K562 (cell line): ENCODE measurements at regions not wholly inside any gene's neighbourhood (a gene's known extent, or its start where the extent isn't known, plus 50 kb on each side); places are given as distances from the start of the nearest gene placed in this dataset.
A peak's percentile ranks its signal among the peaks of the same experiment; 100 is the strongest.

Source experiments
- ATAC-seq: fragments of 200-7000 bp; cut with Tn5 transposase; 3 replicates; pipeline ENCODE4 v1.9.1; 2020; ENCODE audit warnings: moderate library complexity
- BruUV-seq: library from RNA; stranded (reverse); fragments of 400-500 nt; replicated peaks from 2 replicates; lab custom pipeline; 2021; lab: Mats Ljungman, UMichigan
- CTCF ChIA-PET: fragments of 300-600 bp; formaldehyde crosslinking; extraction: SDS; loops from one replicate; lab custom pipeline; 2021; ENCODE audit warnings: low intra/inter-chr PET ratio; lab: Yijun Ruan, JAX
- POLR2A ChIA-PET: fragments of 300-600, 350-650 bp; sonication (Branson Sonifier 250); formaldehyde crosslinking; extraction: SDS; loops from one replicate; lab custom pipeline; 2021; ENCODE audit warnings: antibody characterized with exemption, inconsistent platforms; lab: Yijun Ruan, JAX
- DNase-seq, 4 experiments: peaks; one replicate each; pipeline versions ENCODE4 v3.0.0 to v3.0.0-alpha.2; 2011 to 2018; ENCODE audit warnings: low spot score in 3 of 4, mixed read lengths in 3 of 4; ENCODE audit errors: extremely low read depth in 1 of 4
- FAIRE-seq: peaks from 2 replicates; lab custom pipeline; 2011; peaks lifted over from hg19 to GRCh38; lab: Jason Lieb, UNC
- H2AFZ ChIP-seq: 2 replicates; pipeline ENCODE4 v1.6.0; 2011; ENCODE audit warnings: low read depth, low read length, control low read depth, inconsistent platforms
- H3K27ac ChIP-seq: fragments of 200-600 bp; 3 replicates; pipeline ENCODE4 v1.8.0; 2011; ENCODE audit warnings: low read depth, mild to moderate bottlenecking, control low read depth, inconsistent platforms, low read length, moderate library complexity, mixed read lengths; ENCODE audit errors: extremely low read depth
- H3K27me3 ChIP-seq, 2 experiments: fragments of 300-600 bp in 1 of 2; 2 replicates in 1 of 2; 3 replicates in 1 of 2; pipeline versions ENCODE4 v1.6.0 to v1.8.0; 2011; ENCODE audit warnings: inconsistent platforms in 2 of 2, low read length in 2 of 2, mild to moderate bottlenecking in 1 of 2, mixed read lengths in 1 of 2, moderate library complexity in 1 of 2; ENCODE audit not compliant: control insufficient read depth in 2 of 2, insufficient read depth in 2 of 2
- H3K36me3 ChIP-seq: fragments of 300-600 bp; 3 replicates; pipeline ENCODE4 v1.8.0; 2011; ENCODE audit warnings: mild to moderate bottlenecking, low read length, inconsistent platforms; ENCODE audit not compliant: control insufficient read depth, insufficient read depth
- H3K4me1 ChIP-seq, 2 experiments: fragments of 200-600 bp in 1 of 2; replicated peaks in 1 of 2; 2 replicates in 1 of 2; 3 replicates in 1 of 2; pipeline versions ENCODE4 v1.5.1 to v1.8.0; 2011; ENCODE audit warnings: inconsistent platforms in 2 of 2, low read length in 2 of 2, mild to moderate bottlenecking in 1 of 2, mixed read lengths in 1 of 2, moderate library complexity in 1 of 2; ENCODE audit not compliant: control insufficient read depth in 2 of 2, insufficient read depth in 2 of 2
- H3K4me2 ChIP-seq: 2 replicates; pipeline ENCODE4 v1.6.1; 2011; ENCODE audit warnings: low read length, control low read depth, inconsistent platforms, mixed read lengths; ENCODE audit not compliant: insufficient read depth
- H3K4me3 ChIP-seq: fragments of 200-600 bp; sonication (generic), shearing (Covaris generic); 2 replicates; pipeline ENCODE4 v1.5.1; 2016; ENCODE audit warnings: control low read depth, inconsistent platforms
- H3K79me2 ChIP-seq: fragments of 200-600 bp; 3 replicates; pipeline ENCODE4 v1.8.0; 2011; ENCODE audit warnings: low read length, inconsistent platforms; ENCODE audit not compliant: control insufficient read depth, insufficient read depth
- H3K9ac ChIP-seq, 2 experiments: 2 replicates each; pipeline versions ENCODE4 v1.6.0 to v1.6.1; 2011; ENCODE audit warnings: low read depth in 2 of 2, low read length in 2 of 2, control low read depth in 1 of 2, inconsistent platforms in 1 of 2, mild to moderate bottlenecking in 1 of 2, mixed read lengths in 1 of 2; ENCODE audit not compliant: insufficient read depth in 1 of 2
- H3K9me1 ChIP-seq: one replicate; pipeline ENCODE4 v1.6.0; 2011; ENCODE audit warnings: inconsistent platforms, mild to moderate bottlenecking, low read length, moderate library complexity; ENCODE audit not compliant: control insufficient read depth, insufficient read depth
- H3K9me3 ChIP-seq: replicated peaks from 2 replicates; pipeline ENCODE4 v1.5.1; 2011; ENCODE audit warnings: low read depth, low read length, inconsistent platforms; ENCODE audit not compliant: control insufficient read depth, insufficient read depth
- H4K20me1 ChIP-seq: replicated peaks from 2 replicates; pipeline ENCODE4 v1.6.1; 2011; ENCODE audit warnings: low read length, inconsistent platforms, mixed read lengths; ENCODE audit not compliant: control insufficient read depth, insufficient read depth
- CREB5 ChIP-seq: fragments of 250-450 bp; sonication (Bioruptor Pico); IDR thresholded peaks from 2 replicates; pipeline ENCODE4 v1.5.0; 2020; ENCODE audit warnings: mild to moderate bottlenecking
- MAFG ChIP-seq: fragments of 450-650 bp; conservative IDR thresholded peaks from 2 replicates; pipeline ENCODE4 v1.6.1; 2016; ENCODE audit warnings: missing genetic modification characterization, missing compliant biosample characterization
- ZBED1 ChIP-seq: IDR thresholded peaks from 2 replicates; pipeline ENCODE4 v1.6.1; 2014
- ZNF316 ChIP-seq: fragments of 450-650 bp; IDR thresholded peaks from 2 replicates; pipeline ENCODE4 v1.6.1; 2016
- ZNF512 ChIP-seq: IDR thresholded peaks from 2 replicates; pipeline ENCODE4 v1.6.1; 2016; ENCODE audit warnings: missing genetic modification characterization, missing compliant biosample characterization
- WGBS: fragments of 100-300 bp; shearing (Covaris generic); methylation state at CpG from one replicate; pipeline ENCODE4 v1.1.6; 2016; ENCODE audit warnings: low coverage, mixed read lengths; ENCODE audit not compliant: insufficient coverage; ENCODE audit errors: missing lambda C conversion rate; 5-methylcytosine and 5-hydroxymethylcytosine counted together
- in situ Hi-C: fragments of 300-500 bp; cut with MboI; formaldehyde crosslinking; loops from 4 replicates; pipeline ENCODE4 v1.15.0; 2018; ENCODE audit warnings: inconsistent platforms, mixed read lengths
- intact Hi-C: fragments of 100-400 bp; cut with micrococcal nuclease; formaldehyde crosslinking; loops from 2 replicates; pipeline ENCODE4 v1.14.2; 2022

- TF ChIP-seq CREB5, result no peak
- no peak for TF ChIP-seq ZNF512
Measured at GRCh38 chr1:56153276-56153675, 426.1 kb downstream of the PLPP3 start (continued).

DNA sequence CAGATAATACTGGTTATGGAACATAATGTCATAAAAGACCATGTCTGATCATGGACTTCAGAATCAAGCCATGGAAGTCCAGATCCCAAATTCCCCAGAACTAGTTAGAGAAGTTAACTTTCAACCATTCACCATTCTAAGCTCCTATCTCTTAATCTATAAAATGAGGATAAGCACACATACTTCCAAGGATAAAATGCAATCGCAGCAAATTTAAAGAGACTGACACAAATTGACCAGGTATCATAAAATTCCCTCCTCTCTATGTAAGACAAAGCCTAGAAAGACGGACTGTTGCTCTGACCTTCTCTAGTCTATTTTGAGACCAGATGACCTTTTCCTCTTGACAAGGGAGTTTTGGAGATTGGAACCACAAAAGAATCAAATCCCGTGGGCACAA, 426.7 kb downstream of the PLPP3 start:
- intact Hi-C loops (no loop called here), in situ Hi-C loops (no loop called here)
- 2% methylated on average over 3 of the region's 3 CpGs for WGBS
- H3K27me3 ChIP-seq, result no peaks in the 10 kb centered on the region
- TF ChIP-seq ZNF316 (0 out of 2 replicates have a peak, but pooled peaks have one; percentile 41), ZBED1 (no peak), MAFG (tag) (peak; percentile 43; the same call in 1 of the 2 replicates)
- H3K9me1 ChIP-seq, result no peaks in the 10 kb centered on the region
- POLR2A ChIA-PET, result no interaction called here
- 0 out of 2 replicates have a peak, but pooled peaks cover under 1% of the 10 kb centered on the region for H3K9me3 ChIP-seq
- FAIRE-seq, result no peak
- no peak overlapping the region for H3K4me3 ChIP-seq
- no peak for DNase-seq
- H3K9ac ChIP-seq, result no peak overlapping the region
- H3K36me3 ChIP-seq, result no peaks in the 10 kb centered on the region
- H3K4me2 ChIP-seq, result no peak overlapping the region
- H4K20me1 ChIP-seq, result no peaks in the 10 kb centered on the region
- H3K4me1 ChIP-seq, result no peaks in the 10 kb centered on the region
- no TSS peak for BruUV-seq
- H3K27ac ChIP-seq, result no peak overlapping the region
- CTCF ChIA-PET, result no interaction called here
- H3K79me2 ChIP-seq, result no peaks in the 10 kb centered on the region
- no peak for ATAC-seq
- no peak overlapping the region for H2AFZ ChIP-seq
